ENCODE measurements at regions not wholly inside any gene's neighbourhood (a gene's known extent, or its start where the extent isn't known, plus 50 kb on each side); places are given as distances from the start of the nearest gene placed in this dataset.

GRCh38 chr4:132593717-132594400, 555.2 kb upstream of the PCDH10 start:
- TF ChIP-seq CTCF (CRISPR knock-in tag; IDR thresholded peaks at IDR 0.05) (no peak), ZBTB43 (CRISPR knock-in tag; conservative IDR thresholded peaks at IDR 0.05) (no peak), ZNF431 (CRISPR knock-in tag; IDR thresholded peaks at IDR 0.05; ENCODE audit: borderline replicate concordance, low read depth) (no peak), CHD2 (IDR thresholded peaks at IDR 0.05; ENCODE audit: low read depth, low read length) (no peak), ZFP62 (CRISPR knock-in tag; IDR thresholded peaks at IDR 0.05) (no peak), DPF2 (CRISPR knock-in tag; IDR thresholded peaks at IDR 0.05; ENCODE audit: borderline replicate concordance, low read depth) (no peak)

Measured in HepG2 (cell line).